GM19468 (cell line): ENCODE measurements at regions not wholly inside any gene's neighbourhood (a gene's known extent, or its start where the extent isn't known, plus 50 kb on each side); places are given as distances from the start of the nearest gene placed in this dataset.
"Not testable (repeated sequence)": the region's sequence is repeated elsewhere in the genome, so short reads cannot be mapped to it uniquely, and the experiment has no call there.

ENCODE experiments used
- ATAC-seq: cut with Tn5 transposase; IDR thresholded peaks from one replicate; pipeline ENCODE4 v1.9.1; 2021; ENCODE audit warnings: mild to moderate bottlenecking, moderate library complexity, moderate number of reproducible peaks; ENCODE audit not compliant: unreplicated experiment; ENCODE audit errors: extremely low read depth

GRCh38 chr11:81255895-81256294, 1477.8 kb downstream of the FAM181B start:
- no peak for ATAC-seq

- ATAC-seq = no peak
Observed at GRCh38 chr11:81253244-81253643, 1480.4 kb downstream of the FAM181B start.

GRCh38 chr11:81246941-81247340, 1486.7 kb downstream of the FAM181B start:
- ATAC-seq = no peak

GRCh38 chr11:81245791-81246190, 1487.9 kb downstream of the FAM181B start:
- no peak for ATAC-seq

GRCh38 chr11:81241672-81242275, 1491.9 kb downstream of the FAM181B start:
- ATAC-seq = no peak

- no peak for ATAC-seq
Observed at GRCh38 chr11:81237139-81237538, 1496.5 kb downstream of the FAM181B start.

- ATAC-seq = not testable (repeated sequence)
Observed at GRCh38 chr11:81227409-81227808, 1506.3 kb downstream of the FAM181B start.

GRCh38 chr11:81224396-81224795, 1509.3 kb downstream of the FAM181B start:
- no peak for ATAC-seq

GRCh38 chr11:81222491-81222890, 1511.2 kb downstream of the FAM181B start:
- ATAC-seq = no peak

- ATAC-seq = no peak
Observed at GRCh38 chr11:81220146-81220895, 1513.3 kb downstream of the FAM181B start.

GRCh38 chr11:81219661-81220060, 1514.0 kb downstream of the FAM181B start:
- no peak for ATAC-seq

- no peak for ATAC-seq
Observed at GRCh38 chr11:81218440-81218839, 1515.2 kb downstream of the FAM181B start.

- ATAC-seq = no peak
Observed at GRCh38 chr11:81211050-81211449, 1522.6 kb downstream of the FAM181B start.

- ATAC-seq = no peak
Observed at GRCh38 chr11:81207421-81208054, 1526.1 kb downstream of the FAM181B start.

GRCh38 chr11:81203876-81204275, 1529.8 kb downstream of the FAM181B start:
- ATAC-seq = no peak

GRCh38 chr11:81197396-81197795, 1536.3 kb downstream of the FAM181B start:
- no peak for ATAC-seq

GRCh38 chr11:81192516-81192915, 1541.1 kb downstream of the FAM181B start:
- no peak for ATAC-seq

- ATAC-seq = no peak
Observed at GRCh38 chr11:81190546-81190945, 1543.1 kb downstream of the FAM181B start.

- ATAC-seq = not testable (repeated sequence)
Observed at GRCh38 chr11:81187033-81187432, 1546.6 kb downstream of the FAM181B start.

- ATAC-seq = no peak
Observed at GRCh38 chr11:81174646-81175330, 1558.9 kb downstream of the FAM181B start.

GRCh38 chr11:81165164-81165563, 1568.5 kb downstream of the FAM181B start:
- ATAC-seq = no peak
